HG03460 (cell line): ENCODE measurements at regions not wholly inside any gene's neighbourhood (a gene's known extent, or its start where the extent isn't known, plus 50 kb on each side); places are given as distances from the start of the nearest gene placed in this dataset.

ENCODE experiments used
- ATAC-seq: cut with Tn5 transposase; IDR thresholded peaks from one replicate; pipeline ENCODE4 v1.9.1; 2021; ENCODE audit not compliant: unreplicated experiment

- no peak for ATAC-seq
Observed at GRCh38 chr11:92423115-92424034, 198.8 kb downstream of the FAT3 start.

GRCh38 chr11:92424281-92424680, 199.7 kb downstream of the FAT3 start:
- no peak for ATAC-seq

- ATAC-seq: no peak
Observed at GRCh38 chr11:92425127-92425526, 200.5 kb downstream of the FAT3 start.

GRCh38 chr11:92432515-92432914, 207.9 kb downstream of the FAT3 start:
- no peak for ATAC-seq

GRCh38 chr11:92436034-92436920, 211.7 kb downstream of the FAT3 start:
- ATAC-seq: no peak

GRCh38 chr11:92439133-92439532, 214.5 kb downstream of the FAT3 start:
- ATAC-seq: no peak

GRCh38 chr11:92440701-92441442, 216.3 kb downstream of the FAT3 start:
- no peak for ATAC-seq

GRCh38 chr11:92441443-92441726, 216.8 kb downstream of the FAT3 start:
- ATAC-seq: no peak

GRCh38 chr11:92443199-92443598, 218.6 kb downstream of the FAT3 start:
- no peak for ATAC-seq

GRCh38 chr11:92447586-92447985, 223.0 kb downstream of the FAT3 start:
- no peak for ATAC-seq

GRCh38 chr11:92449222-92449621, 224.6 kb downstream of the FAT3 start:
- ATAC-seq: no peak

- no peak for ATAC-seq
Observed at GRCh38 chr11:92449780-92450179, 225.2 kb downstream of the FAT3 start.

GRCh38 chr11:92451063-92451462, 226.4 kb downstream of the FAT3 start:
- no peak for ATAC-seq

- no peak for ATAC-seq
Observed at GRCh38 chr11:92453055-92453454, 228.4 kb downstream of the FAT3 start.

GRCh38 chr11:92455210-92455790, 230.7 kb downstream of the FAT3 start:
- ATAC-seq: no peak

GRCh38 chr11:92457250-92457649, 232.6 kb downstream of the FAT3 start:
- no peak for ATAC-seq

- ATAC-seq: no peak
Observed at GRCh38 chr11:92458486-92458885, 233.9 kb downstream of the FAT3 start.

- ATAC-seq: no peak
Observed at GRCh38 chr11:92460213-92460612, 235.6 kb downstream of the FAT3 start.

- no peak for ATAC-seq
Observed at GRCh38 chr11:92461447-92461846, 236.8 kb downstream of the FAT3 start.

GRCh38 chr11:92462821-92463220, 238.2 kb downstream of the FAT3 start:
- ATAC-seq: no peak

- ATAC-seq: no peak
Observed at GRCh38 chr11:92464822-92465221, 240.2 kb downstream of the FAT3 start.
